ENCODE measurements at regions not wholly inside any gene's neighbourhood (a gene's known extent, or its start where the extent isn't known, plus 50 kb on each side); places are given as distances from the start of the nearest gene placed in this dataset.

DNA sequence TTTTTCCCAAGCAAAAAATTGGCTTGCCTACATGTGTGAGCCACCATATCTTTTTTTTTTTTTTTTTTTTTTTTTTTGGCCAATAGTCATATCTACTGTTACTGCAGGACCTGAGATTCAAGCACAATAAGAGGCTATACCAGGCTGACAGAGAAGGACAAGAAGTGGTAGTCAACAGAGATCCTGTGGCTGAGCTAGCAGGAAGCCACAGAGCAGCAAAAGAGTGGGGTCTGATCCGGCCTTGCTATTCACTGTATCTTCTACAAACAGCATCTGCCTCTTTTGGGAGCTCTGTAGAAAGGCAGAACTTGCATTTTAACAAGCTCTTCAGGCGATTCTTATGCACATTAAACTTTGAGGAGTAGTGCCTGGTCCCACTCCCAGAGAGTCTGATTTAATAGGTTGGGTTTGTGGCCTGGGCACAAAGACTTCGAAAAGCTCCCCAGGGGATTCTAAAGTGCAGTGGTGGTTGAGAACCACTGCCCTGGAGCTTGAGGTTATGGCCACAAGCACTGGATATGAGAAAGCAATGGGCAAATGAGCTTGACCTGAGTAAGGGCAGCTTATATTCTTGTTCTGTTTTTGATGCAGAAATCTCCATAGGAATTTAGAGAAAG is 162.8 kb downstream of the PIK3R1 start:
- no peak overlapping the region for H3K4me3 ChIP-seq (ENCODE audit: low read depth, low read length)
- TF ChIP-seq, protein P1, sequence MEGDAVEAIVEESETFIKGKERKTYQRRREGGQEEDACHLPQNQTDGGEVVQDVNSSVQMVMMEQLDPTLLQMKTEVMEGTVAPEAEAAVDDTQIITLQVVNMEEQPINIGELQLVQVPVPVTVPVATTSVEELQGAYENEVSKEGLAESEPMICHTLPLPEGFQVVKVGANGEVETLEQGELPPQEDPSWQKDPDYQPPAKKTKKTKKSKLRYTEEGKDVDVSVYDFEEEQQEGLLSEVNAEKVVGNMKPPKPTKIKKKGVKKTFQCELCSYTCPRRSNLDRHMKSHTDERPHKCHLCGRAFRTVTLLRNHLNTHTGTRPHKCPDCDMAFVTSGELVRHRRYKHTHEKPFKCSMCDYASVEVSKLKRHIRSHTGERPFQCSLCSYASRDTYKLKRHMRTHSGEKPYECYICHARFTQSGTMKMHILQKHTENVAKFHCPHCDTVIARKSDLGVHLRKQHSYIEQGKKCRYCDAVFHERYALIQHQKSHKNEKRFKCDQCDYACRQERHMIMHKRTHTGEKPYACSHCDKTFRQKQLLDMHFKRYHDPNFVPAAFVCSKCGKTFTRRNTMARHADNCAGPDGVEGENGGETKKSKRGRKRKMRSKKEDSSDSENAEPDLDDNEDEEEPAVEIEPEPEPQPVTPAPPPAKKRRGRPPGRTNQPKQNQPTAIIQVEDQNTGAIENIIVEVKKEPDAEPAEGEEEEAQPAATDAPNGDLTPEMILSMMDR (IDR thresholded peaks at IDR 0.05; ENCODE audit: control insufficient read depth, extremely low read depth, insufficient read depth) = no peak
- no peak for DNase-seq (ENCODE audit: low read depth)

DNA sequence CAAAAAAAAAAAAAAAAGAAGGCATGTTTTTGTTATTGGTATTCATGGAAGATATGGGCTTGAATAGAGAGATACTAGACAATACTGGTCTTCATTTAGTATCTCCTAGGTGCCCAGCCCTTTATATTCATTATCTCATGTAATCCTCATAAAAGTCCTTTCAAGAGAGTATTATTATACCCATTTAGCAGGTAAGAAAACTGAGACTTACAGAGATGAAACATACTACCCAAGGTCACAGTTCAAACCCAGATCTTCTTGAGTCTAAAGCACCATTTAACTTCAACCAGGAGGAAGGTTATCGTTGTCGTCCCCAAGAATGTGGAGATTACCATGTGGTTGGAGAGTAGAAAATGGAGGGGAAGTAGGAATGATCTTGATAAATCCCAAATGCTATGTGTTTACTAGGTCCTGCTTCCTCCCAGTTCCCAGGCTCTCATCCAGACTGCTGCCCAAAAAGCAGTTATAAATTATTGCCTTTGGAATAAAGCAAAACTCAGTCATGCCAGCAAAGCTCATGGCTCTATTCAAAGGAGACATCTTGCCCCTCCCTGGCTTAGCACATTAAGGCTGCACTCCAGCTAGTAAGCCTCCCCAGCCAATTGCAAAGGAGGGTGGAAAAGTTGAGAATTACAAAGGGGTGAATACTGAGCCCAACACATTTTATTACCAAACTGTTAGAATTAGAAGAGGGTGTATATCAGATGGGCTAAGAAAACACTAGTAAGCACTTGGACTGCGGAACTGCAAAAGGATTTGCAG is 163.9 kb downstream of the PIK3R1 start:
- no peak overlapping the region for H3K4me3 ChIP-seq (ENCODE audit: low read depth, low read length)
- TF ChIP-seq, protein P1 (IDR thresholded peaks at IDR 0.05; ENCODE audit: control insufficient read depth, extremely low read depth, insufficient read depth) = no peak
- no peak for DNase-seq (ENCODE audit: low read depth)

DNA sequence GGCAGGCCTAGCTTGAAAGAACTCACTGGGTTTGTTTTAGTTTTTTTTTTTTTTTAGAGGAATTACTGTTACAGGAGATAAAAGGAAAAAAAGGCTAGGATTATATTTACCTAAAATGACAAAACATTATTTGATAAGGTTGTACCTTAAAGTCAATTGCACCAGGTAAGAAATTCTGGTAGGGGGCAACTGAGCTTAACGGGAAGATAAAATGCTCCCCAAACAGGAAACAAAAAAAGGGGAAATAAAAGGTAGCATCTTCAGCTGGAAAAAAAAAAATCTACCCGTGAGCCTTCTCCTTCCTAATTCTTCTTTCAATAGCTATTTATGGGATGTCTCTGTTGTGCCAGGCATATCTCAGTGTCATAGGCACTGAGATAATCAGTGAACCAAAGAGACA is 164.5 kb downstream of the PIK3R1 start:
- no peak overlapping the region for H3K4me3 ChIP-seq (ENCODE audit: low read depth, low read length)
- TF ChIP-seq, protein P1 (IDR thresholded peaks at IDR 0.05; ENCODE audit: control insufficient read depth, extremely low read depth, insufficient read depth) = no peak
- no peak for DNase-seq (ENCODE audit: low read depth)

DNA sequence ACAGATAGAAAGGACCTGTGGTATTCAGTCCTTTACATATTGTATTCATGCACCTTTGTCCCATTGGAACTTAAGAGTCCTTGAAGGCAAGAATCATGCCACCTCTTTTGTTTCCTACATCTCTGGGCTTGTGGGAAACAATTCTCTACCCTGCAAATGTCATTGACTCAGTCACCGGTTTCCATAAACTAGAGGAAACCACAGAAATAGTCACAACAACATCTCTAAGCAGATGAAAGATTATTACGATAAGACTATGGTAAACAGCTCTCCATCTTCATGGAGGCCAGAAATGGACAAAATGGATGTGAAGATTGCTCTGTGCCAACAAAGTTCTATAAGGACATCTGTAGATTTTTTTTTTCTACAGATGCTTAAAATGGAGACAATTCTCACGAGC is 165.5 kb downstream of the PIK3R1 start:
- H3K4me3 ChIP-seq (ENCODE audit: low read depth, low read length) = no peak overlapping the region
- TF ChIP-seq, protein P1 (IDR thresholded peaks at IDR 0.05; ENCODE audit: control insufficient read depth, extremely low read depth, insufficient read depth) = no peak
- DNase-seq (ENCODE audit: low read depth) = no peak

DNA sequence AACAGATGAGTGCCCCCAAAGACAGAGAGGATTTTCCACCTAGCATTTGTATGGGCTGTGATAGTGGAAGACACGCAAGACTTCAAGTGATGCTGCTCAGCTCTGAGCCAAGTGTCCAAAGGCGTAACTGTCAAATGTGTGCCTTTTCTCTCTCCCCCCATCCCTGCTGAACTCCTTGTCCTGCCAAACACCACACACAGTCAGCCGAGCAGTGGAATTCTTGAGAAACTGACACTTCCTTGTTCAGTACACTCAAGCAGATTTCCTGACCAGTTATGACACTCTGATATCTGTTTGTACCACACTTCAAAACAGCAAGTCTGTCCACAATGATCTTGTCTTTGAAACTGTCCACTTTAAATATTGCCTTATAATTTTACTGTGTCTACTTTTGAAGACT is 166.4 kb downstream of the PIK3R1 start:
- no peak for DNase-seq (ENCODE audit: low read depth)
- no peak overlapping the region for H3K4me3 ChIP-seq (ENCODE audit: low read depth, low read length)
- TF ChIP-seq, protein P1 (IDR thresholded peaks at IDR 0.05; ENCODE audit: control insufficient read depth, extremely low read depth, insufficient read depth) = no peak

DNA sequence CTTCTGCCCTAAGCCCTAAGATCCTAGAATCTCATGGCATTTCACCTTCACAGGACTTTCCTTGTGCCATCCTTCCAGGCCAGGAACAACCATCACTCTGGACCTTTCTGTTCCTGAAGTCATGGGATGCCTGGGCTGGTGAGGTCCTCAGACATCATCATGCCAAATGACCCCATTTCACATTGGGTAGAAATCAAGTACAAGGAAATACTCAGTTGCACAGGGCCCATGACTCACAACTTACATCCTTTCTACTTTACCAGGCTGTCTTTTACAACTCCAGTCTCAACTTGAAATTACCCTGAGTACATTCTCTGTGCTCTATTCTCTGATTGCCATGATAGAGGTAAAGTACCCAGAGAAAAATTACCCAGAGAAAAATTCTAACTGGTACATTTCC is 167.1 kb downstream of the PIK3R1 start:
- no peak overlapping the region for H3K4me3 ChIP-seq (ENCODE audit: low read depth, low read length)
- DNase-seq (ENCODE audit: low read depth) = no peak
- TF ChIP-seq, protein P1 (IDR thresholded peaks at IDR 0.05; ENCODE audit: control insufficient read depth, extremely low read depth, insufficient read depth) = no peak
